Esophagus muscularis mucosa (tissue), 4 donors: ENCODE measurements at regions not wholly inside any gene's neighbourhood (a gene's known extent, or its start where the extent isn't known, plus 50 kb on each side); places are given as distances from the start of the nearest gene placed in this dataset.

Experiments
- DNase-seq: peaks from one replicate; pipeline ENCODE4 v3.0.0-alpha.2; 2017; ENCODE audit errors: extremely low spot score
- H3K27ac ChIP-seq, 4 donors: fragments of 200-600 bp; sonication (generic); replicated peaks in 1 of 4; 1 replicate in 3 of 4; 2 replicates in 1 of 4; pipeline ENCODE4 v1.5.1; 2016 to 2019; ENCODE audit warnings: mild to moderate bottlenecking in 1 of 4
- H3K27me3 ChIP-seq, 4 donors: fragments of 200-600 bp; sonication (generic); one replicate each; pipeline versions ENCODE4 v1.5.1 to v1.6.0; 2016 to 2019
- H3K36me3 ChIP-seq, 4 donors: fragments of 200-600 bp; sonication (generic); one replicate each; pipeline ENCODE4 v1.5.1; 2016 to 2019
- H3K4me1 ChIP-seq, 4 donors: fragments of 200-600 bp; sonication (generic); one replicate each; pipeline ENCODE4 v1.5.1; 2016 to 2019
- H3K4me3 ChIP-seq, 4 donors: fragments of 200-600 bp; sonication (generic); 1 replicate in 2 of 4; 2 replicates in 2 of 4; pipeline ENCODE4 v1.5.1; 2016 to 2019; ENCODE audit warnings: mild to moderate bottlenecking in 4 of 4, moderate library complexity in 1 of 4
- H3K9me3 ChIP-seq, 4 donors: fragments of 200-600 bp; sonication (generic); 1 replicate in 3 of 4; 2 replicates in 1 of 4; pipeline ENCODE4 v1.5.1; 2016 to 2019
- CTCF ChIP-seq, 3 experiments: fragments of 200-600 bp in 2 of 3; fragments of 450-650 bp in 1 of 3; sonication (generic) in 2 of 3; IDR thresholded peaks; one replicate each; pipeline ENCODE4 v1.5.1; 2017 to 2019; ENCODE audit warnings: antibody characterized with exemption in 3 of 3, mild to moderate bottlenecking in 2 of 3, moderate library complexity in 1 of 3
- EP300 ChIP-seq: sonication (generic); formaldehyde crosslinking; IDR thresholded peaks from one replicate; pipeline ENCODE4 v1.6.1; 2017; ENCODE audit warnings: antibody characterized with exemption
- POLR2A ChIP-seq: fragments of 450-650 bp; IDR thresholded peaks from one replicate; pipeline ENCODE4 v1.6.1; 2017; ENCODE audit warnings: antibody characterized with exemption, moderate library complexity, mild to moderate bottlenecking, low read depth
- POLR2AphosphoS5 ChIP-seq, 2 donors: sonication (generic); formaldehyde crosslinking; IDR thresholded peaks; one replicate each; pipeline ENCODE4 v1.6.1; 2017; ENCODE audit warnings: antibody characterized with exemption in 2 of 2
- WGBS: methylation state at CpG from one replicate; pipeline ENCODE4 v1.1.5; 2018; 5-methylcytosine and 5-hydroxymethylcytosine counted together
- intact Hi-C: fragments of 100-400 bp; cut with DNase I; formaldehyde crosslinking; loops from one replicate; pipeline ENCODE4 v1.15.1; 2023

DNA sequence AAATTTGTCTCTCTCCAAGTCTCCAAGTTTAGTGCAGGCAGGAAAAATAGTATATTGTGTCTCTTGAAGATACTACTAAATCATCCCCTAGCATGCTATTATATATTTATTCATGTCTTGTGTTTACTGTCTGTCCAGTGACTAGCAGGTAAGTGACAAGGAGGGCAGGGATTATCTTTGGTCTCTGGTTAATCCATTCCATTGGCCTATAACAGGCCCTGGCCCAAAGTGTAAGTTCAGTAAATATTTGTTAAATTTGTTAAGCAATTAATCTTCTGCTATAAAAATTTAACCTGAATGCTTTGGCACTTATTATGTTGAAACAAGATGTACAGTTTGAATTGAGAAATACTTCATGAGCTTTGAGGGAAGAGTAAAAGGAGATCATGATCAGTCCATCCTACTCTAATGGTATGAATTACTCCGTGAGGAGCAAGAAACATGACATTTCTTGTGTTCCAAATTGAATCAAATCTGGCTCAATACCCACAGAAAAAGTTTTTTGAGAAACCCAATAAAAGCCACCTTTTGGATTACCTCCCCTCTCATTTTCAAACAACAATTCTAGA lies 219.7 kb downstream of the DTWD2 start:
- H3K27ac ChIP-seq = no peak overlapping the region
- no peaks in the 10 kb centered on the region for H3K4me1 ChIP-seq
- TF ChIP-seq CTCF (IDR thresholded peaks at IDR 0.05) (no peak), POLR2AphosphoS5 (IDR thresholded peaks at IDR 0.05) (no peak), POLR2A (no peak), EP300 (no peak)
- no peaks in the 10 kb centered on the region for H3K27me3 ChIP-seq
- H3K9me3 ChIP-seq = no peaks in the 10 kb centered on the region
- WGBS = 76% methylated on average over 1 of the region's 1 CpG
- intact Hi-C loops = no loop called here
- no peak for DNase-seq
- H3K4me3 ChIP-seq = no peak overlapping the region
- H3K36me3 ChIP-seq = no peaks in the 10 kb centered on the region

GRCh38 chr5:118762291-118762690 lies 226.1 kb downstream of the DTWD2 start:
- DNase-seq = no peak
- no peaks in the 10 kb centered on the region for H3K9me3 ChIP-seq
- no peaks in the 10 kb centered on the region for H3K36me3 ChIP-seq
- H3K27ac ChIP-seq = no peak overlapping the region
- 96% methylated on average over 2 of the region's 4 CpGs for WGBS
- H3K4me3 ChIP-seq = no peak overlapping the region
- H3K4me1 ChIP-seq = no peaks in the 10 kb centered on the region
- H3K27me3 ChIP-seq = no peaks in the 10 kb centered on the region
- TF ChIP-seq CTCF (IDR thresholded peaks at IDR 0.05) (no peak), POLR2AphosphoS5 (IDR thresholded peaks at IDR 0.05) (no peak), EP300 (no peak), POLR2A (no peak)
- intact Hi-C loops = no loop called here

DNA sequence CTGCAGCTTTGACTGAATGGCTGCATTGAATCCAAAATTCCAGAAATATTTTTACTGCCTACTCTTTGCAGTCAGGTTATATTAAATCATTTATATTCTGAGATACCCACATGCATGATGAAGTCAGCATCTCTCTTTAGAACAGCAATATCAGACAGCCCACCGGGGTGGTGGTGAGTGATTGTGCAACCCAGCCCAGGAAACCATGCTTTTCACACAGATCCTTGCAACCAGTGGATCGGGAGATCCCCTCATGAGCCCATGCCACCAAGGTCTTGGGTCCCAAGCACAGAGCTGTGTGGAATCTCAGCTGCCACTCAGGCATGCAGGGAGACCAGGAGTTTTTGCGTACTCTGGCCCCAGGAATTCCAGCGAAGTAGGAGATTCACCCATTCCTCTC lies 226.5 kb downstream of the DTWD2 start:
- no peak overlapping the region for H3K27ac ChIP-seq
- TF ChIP-seq CTCF (IDR thresholded peaks at IDR 0.05) = no peak
- TF ChIP-seq EP300 = no peak
- TF ChIP-seq POLR2AphosphoS5 (IDR thresholded peaks at IDR 0.05) = no peak
- TF ChIP-seq POLR2A = no peak
- no peak for DNase-seq
- intact Hi-C loops = no loop called here
- WGBS = 90% methylated on average over 4 of the region's 4 CpGs
- H3K4me3 ChIP-seq = no peak overlapping the region
- no peaks in the 10 kb centered on the region for H3K27me3 ChIP-seq
- H3K9me3 ChIP-seq = no peaks in the 10 kb centered on the region
- no peaks in the 10 kb centered on the region for H3K4me1 ChIP-seq
- no peaks in the 10 kb centered on the region for H3K36me3 ChIP-seq

GRCh38 chr5:118752969-118753368 lies 235.4 kb downstream of the DTWD2 start:
- no peaks in the 10 kb centered on the region for H3K36me3 ChIP-seq
- intact Hi-C loops = no loop called here
- H3K27me3 ChIP-seq = no peaks in the 10 kb centered on the region
- no peaks in the 10 kb centered on the region for H3K9me3 ChIP-seq
- TF ChIP-seq CTCF (IDR thresholded peaks at IDR 0.05) = no peak
- TF ChIP-seq POLR2AphosphoS5 (IDR thresholded peaks at IDR 0.05) = no peak
- TF ChIP-seq POLR2A = no peak
- no peak for TF ChIP-seq EP300
- no peaks in the 10 kb centered on the region for H3K4me1 ChIP-seq
- WGBS = 70% methylated on average over 5 of the region's 5 CpGs
- H3K27ac ChIP-seq = no peak overlapping the region
- DNase-seq = no peak
- no peak overlapping the region for H3K4me3 ChIP-seq

- DNase-seq = no peak
- H3K27me3 ChIP-seq = no peaks in the 10 kb centered on the region
- no peaks in the 10 kb centered on the region for H3K36me3 ChIP-seq
- H3K4me3 ChIP-seq = no peak overlapping the region
- intact Hi-C loops = no loop called here
- H3K27ac ChIP-seq = no peak overlapping the region
- TF ChIP-seq EP300 (no peak), CTCF (IDR thresholded peaks at IDR 0.05) (no peak), POLR2A (no peak), POLR2AphosphoS5 (IDR thresholded peaks at IDR 0.05) (no peak)
- no peaks in the 10 kb centered on the region for H3K4me1 ChIP-seq
- no peaks in the 10 kb centered on the region for H3K9me3 ChIP-seq
- WGBS = 94% methylated on average over 4 of the region's 4 CpGs
Measured at GRCh38 chr5:118736396-118736795, 252.0 kb downstream of the DTWD2 start.
